GM21423 (cell line): ENCODE measurements at regions not wholly inside any gene's neighbourhood (a gene's known extent, or its start where the extent isn't known, plus 50 kb on each side); places are given as distances from the start of the nearest gene placed in this dataset.
"Not testable (repeated sequence)": the region's sequence is repeated elsewhere in the genome, so short reads cannot be mapped to it uniquely, and the experiment has no call there.

Experiments
- ATAC-seq: cut with Tn5 transposase; IDR thresholded peaks from one replicate; pipeline ENCODE4 v1.9.1; 2021; ENCODE audit warnings: mild to moderate bottlenecking, moderate library complexity; ENCODE audit not compliant: unreplicated experiment

DNA sequence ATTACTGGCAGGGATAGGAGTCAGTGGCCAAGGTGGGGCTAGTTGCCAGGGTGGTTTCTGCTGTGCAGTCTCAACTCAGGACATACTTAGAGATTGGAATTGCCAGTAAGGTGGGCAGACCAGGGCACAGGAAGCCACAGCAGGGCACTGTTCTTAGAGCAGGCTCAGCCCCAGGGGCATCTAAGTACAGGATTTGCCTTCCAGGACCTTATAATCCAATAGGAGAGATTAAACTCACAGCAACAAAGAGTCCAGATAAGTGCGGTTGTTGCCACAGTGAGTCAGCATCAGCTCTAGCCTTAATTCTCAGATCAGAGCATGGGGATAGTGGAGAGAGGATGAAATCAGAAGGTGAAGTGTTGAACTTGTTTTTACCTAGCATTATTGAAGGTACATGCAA is 265.8 kb upstream of the TRPC7 start:
- no peak for ATAC-seq

DNA sequence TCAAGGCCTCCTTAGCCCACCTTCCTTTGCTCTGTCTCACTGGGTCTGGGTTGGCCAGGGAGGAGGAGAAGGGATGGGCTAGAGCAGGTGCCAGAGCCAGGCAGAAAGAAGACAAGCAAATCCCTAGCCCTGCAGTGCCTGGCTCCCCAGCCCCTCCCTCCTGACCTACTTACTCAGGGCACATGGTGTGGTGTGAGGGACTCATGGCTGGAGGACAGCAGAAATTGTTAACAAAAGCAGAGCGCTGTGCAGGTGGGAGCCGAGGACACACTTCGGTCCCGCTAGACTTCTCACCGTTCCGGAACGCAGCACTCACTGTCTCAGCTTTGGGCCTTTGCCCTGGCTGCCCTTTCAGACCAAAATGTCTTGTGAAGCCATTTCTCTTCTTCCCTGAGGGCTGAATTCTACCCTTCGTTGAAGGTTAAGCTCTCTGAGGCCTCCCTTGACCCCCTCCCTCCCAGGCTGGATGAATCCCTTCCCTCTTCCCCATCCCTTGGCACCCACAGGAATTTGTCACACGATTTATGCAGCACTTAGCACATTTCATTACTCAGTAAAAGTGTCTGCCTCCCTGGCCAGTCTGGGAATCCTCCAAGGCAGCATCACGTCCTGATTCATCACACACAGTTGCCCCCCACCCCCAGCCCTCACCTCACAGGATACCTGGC is 263.9 kb upstream of the TRPC7 start:
- no peak for ATAC-seq

DNA sequence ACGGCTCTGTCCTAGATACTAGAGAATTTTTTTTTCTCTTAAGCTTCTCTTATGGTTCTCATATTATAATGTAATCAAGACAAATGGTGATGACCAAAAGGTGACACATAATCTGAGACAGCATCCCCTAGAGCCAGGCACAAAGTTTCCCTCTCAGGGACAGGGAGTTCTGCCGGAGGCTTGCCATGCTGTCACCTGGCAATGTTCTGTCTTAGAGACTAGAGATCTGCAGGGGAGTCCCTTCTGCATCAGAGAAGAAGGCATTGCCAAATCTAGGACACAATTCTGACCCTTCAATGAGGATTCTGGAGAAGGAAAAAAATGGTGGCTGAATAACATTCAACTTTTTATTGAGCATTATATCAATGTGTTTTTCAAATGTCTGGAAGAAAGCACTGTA is 261.2 kb upstream of the TRPC7 start:
- ATAC-seq, result no peak

DNA sequence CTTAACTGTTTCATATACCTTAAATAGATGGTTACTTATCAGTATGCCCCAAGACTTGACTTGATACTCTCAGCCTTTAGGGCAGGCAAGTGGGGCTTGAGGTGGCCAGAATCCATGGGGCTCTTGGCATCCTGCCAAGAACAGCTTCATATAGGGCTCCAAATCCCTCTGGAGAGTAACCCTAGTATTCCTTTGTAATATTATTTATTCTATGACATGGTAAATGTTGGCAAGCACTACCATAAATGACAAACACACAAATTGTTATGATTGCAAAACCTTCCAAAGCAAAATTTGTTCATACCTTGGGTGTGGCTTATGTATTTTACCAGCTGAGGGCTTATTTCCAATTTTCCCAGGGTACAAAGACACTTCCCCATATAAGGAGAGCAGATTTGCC is 257.4 kb upstream of the TRPC7 start:
- ATAC-seq, result no peak

DNA sequence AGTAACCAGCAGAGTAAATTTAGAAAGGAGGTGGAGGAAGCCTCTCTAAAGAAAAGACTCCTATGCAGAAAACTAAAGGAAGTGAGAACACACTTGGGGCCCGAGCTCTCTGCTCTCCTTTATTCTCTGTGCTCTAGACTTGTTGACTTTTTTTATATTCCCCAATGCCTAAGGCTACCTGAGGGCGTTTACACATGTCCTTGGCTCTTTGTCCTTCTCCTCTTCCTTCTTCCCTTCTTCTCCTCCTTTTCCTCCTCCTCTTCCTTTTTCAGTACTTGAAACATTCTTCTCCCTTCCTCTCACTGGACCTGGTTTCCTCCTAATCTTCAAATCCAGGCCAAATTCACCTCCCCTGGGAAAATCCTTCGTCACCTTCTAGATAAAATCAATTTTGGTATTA is 256.4 kb upstream of the TRPC7 start:
- ATAC-seq, result no peak

DNA sequence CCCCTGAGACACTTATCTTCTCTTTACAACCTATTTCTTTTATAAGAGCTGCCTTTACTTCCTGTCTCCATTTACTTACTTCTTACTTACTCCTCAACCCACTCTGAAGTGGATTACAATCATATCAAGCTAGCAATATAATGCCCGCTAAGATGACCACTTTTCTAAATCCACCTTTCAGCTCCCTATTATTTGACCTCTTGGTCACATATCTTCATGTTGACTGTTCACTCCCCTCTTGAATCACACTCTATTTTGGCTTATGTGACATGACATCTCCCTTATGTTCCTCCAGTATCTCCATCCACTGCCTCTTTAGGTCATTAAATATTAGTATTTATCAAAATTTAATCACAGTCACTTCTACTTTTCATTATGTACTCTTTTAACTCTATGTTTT is 255.3 kb upstream of the TRPC7 start:
- ATAC-seq, result no peak

DNA sequence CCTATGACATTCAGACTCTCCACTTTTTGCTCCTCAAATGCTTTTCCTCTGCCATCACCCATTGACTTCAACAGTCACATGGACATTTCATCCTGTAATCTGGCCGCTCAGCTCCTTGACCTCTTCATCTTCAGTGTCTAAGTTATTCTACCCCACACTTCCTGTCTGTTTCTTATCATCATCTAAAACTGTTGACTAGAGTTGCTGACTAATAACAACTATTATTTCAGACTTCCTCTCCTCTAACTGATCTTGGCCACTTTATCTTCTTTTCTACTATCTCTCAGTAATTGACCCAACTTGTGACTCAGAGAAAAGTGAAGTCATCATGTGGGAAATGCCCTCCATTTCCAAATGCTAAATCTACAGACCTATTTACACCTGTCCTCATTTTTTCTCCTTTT is 254.7 kb upstream of the TRPC7 start:
- ATAC-seq, result no peak

DNA sequence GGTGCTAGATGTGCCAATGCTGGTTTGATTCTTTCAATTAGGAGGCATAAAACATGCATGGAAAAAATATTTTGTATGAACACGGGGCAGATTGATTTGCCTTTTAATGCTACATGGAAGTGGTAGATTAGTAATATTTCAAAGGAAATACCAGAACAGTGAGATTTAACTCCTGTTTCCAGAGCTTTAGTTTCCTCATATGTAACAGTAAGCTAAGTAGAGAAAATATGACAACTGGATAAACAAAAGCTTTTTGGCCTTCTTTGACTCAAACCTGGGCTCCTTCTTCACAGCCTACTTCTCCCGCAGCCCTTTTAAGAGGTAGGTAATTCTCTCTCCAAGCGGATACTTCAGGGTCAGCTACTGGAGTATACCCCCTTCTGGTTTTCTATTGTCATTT is 254.2 kb upstream of the TRPC7 start:
- ATAC-seq, result no peak

DNA sequence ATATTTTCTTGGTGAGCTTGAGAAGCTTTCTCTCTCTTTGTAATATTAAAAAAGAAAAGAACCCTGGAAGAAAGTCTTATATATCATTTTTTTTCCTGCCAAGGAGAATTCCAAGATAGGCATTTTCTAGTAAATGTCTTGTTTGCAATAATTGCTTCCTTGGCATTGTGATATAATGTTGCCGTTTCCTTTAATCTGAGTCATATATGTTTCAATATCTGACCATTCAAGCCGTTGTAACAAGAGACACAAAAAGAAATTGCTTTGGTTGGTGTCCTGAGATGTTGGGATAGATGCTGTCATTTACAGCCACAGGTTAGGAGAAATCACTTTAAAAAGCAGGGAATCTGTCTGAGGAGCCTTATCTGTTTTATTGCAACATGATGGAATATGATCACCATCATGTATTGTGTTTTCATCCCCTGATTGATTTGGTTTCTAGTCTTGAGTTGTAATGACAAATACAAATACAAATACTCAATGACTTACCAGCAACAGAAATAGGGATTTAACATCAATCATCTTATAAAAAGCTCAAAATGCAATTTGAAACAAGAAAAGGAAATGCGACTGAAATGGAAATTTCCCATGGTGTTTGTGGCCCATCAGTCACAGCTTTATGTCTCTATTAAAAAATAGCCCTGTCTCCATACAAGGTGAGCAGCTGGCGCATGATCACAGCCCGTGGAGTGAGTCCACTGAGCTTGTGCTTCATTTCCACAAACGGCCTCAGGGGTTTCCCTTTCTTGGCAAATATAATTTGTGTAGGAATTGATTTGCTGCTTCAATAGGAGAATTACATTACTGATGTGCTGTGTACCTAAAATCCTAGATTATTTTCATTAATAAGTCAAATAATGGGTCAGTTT is 250.1 kb upstream of the TRPC7 start:
- no peak for ATAC-seq

DNA sequence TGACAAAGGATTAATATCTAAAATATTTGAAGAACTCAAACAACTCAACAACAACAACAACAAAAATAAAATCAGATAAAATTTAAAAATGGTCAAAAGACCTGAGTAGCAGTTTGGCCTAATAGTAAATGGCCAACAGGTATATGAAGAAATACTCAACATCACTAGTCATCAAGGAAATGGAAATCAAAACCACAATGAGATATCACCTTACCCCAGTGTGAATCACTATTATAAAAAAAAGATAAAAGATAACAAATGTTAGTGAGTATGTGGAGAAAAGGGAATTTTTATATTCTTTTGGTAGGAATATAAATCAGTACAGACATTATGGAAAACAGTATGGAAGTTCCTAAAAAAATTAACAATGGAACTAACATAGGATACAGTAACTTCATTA is 247.9 kb upstream of the TRPC7 start:
- no peak for ATAC-seq

DNA sequence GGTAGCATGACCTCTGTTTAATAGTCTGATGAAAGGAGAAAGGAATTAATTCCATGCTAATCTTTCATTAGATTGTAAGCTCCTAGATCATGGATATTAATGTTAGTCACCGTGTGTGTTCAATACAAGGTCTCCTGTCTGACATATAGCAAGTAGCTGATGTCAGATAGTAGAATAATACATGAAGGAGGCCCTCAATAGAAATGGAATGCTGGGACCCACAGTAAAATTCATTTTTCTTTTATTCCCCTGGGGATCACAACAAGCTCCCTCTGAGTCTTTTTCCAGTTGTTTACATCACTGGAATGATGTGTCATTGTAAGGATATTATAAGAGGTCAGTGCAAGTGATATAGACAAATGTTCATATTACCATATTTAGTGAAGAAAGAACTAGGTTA is 240.3 kb upstream of the TRPC7 start:
- ATAC-seq, result no peak

DNA sequence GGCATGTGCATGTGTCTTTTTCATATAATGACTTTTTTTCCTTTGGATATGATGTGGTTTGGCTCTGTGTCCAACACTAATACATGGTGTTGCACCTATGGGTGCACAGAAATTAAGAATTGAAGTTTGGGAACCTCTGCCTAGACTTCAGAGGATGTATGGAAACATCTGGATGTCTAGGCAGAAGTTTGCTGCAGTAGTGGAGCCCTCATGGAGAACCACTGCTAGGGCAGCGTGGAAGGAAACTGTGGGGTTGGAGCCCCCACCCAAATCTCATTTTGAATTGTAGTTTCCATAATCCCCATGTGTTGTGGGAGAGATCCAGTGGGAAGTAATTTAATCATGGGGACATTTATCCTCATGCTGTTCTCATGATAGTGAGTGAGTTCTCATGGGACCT is 235.0 kb upstream of the TRPC7 start:
- no peak for ATAC-seq

DNA sequence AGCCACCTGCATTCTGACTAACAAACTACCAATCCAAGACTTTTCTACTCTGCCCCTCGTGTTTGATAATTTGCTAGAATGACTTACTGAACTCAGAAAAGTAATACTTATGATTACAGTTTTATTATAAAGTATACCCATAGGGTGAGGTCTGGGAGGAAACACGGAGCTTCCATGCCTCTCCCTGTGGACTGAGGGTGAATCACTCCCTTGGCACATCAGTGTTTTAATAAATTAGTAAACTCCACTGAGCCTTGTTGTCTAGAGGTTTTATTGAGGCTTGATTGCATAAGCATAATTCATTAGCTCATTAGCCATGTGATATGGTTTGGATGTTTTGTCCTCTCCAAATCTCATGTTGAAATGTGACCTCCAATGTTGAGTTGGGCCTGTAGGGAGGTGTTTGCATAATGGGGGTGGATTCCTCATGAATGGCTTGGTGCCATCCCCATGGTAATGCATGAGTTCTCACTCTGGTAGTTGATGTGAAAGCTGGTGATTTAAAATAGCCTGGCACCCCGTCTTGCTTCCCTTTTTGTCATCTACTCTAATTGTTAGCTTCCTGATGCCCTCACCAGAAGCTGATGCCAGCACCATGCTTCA is 233.6 kb upstream of the TRPC7 start:
- ATAC-seq, result no peak

DNA sequence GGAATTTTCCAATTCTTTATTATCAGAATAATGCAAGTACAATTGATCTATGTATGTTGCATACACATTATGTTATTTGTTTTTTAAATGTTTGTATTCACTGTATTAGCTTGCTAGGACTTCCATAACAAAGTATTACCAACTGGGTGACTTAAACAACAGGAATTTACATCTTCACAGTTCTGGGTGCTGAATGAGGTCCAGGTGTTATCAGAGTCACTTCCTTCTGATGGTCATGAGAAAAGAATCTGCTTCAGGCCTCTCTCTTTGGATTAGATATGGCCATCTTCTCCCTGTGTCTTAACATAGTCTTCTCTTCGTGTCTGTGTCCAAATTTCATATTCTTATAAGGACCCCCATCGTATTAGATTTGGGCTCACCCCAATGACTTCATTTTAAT is 229.1 kb upstream of the TRPC7 start:
- ATAC-seq, result no peak

DNA sequence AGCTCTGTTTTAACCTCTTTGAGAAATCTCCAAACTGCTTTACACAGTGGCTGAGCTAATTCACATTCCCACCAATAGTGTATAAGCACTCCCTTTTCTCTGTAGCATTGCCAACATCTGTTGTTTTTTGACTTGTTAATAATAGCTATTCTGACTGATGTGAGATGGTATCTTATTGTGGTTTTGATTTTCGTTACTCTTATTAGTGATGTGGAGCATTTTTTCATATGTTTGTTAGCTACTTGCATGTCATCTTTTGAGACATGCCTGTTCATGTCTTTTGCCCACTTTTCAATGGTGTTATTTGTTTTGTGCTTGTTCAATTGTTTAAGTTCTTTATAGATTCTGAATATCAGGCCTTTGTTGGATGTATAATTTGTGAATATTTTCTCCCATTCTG is 225.2 kb upstream of the TRPC7 start:
- ATAC-seq, result no peak

DNA sequence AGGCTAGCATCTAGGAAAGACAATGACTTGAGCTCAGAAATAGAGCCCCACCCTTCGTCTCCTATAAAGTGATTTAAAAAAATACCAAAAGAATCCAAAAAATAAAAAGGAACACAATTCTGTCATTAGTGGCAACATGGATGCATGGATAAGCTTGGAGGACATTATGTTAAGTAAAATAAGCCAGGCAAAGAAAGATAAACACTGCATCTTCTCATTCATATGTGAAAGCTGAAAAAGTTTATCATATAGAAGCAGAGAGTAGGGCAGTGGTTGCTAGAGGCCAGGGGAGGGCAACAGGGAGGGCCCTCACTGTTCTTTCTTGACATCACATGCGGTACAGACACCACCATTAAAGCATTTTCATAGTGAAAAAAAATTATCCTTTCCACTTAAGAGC is 220.9 kb upstream of the TRPC7 start:
- no peak for ATAC-seq

DNA sequence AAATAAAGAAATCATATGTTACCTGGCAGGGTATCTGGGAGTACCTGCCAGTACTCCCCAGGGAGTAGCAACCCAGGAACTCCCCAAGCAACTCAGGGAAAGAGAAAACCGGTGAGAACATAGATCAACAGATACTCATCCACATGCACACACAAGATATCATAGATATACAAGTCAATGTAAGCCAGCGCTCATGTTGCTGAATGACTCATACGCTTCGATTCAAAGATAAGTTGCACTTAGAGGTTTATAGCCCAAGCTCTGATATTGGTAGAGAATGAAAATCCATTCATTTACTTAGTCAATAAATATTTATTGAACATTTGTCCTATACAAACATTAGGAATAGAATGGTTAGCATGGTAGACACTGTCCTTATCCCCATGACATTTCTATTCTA is 219.1 kb upstream of the TRPC7 start:
- no peak for ATAC-seq

DNA sequence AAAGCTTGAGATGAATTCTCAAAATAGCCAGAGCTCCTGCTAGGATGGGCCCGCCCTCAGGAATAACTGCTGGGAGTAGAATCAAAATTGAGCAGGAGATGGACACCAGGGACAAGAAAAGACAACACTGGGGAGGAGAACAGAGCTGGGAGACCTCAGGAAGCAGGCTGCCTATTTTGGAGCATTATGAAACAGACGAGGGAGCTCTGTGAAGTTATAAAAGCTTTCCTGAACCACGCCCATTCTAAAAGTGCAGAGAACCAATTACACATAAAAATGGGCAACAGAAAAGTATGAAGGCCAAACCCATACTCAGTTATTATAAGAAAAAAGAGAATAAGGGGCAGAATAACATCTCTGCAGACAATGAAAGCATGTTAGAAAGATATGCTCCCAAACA is 213.9 kb upstream of the TRPC7 start:
- no peak for ATAC-seq

DNA sequence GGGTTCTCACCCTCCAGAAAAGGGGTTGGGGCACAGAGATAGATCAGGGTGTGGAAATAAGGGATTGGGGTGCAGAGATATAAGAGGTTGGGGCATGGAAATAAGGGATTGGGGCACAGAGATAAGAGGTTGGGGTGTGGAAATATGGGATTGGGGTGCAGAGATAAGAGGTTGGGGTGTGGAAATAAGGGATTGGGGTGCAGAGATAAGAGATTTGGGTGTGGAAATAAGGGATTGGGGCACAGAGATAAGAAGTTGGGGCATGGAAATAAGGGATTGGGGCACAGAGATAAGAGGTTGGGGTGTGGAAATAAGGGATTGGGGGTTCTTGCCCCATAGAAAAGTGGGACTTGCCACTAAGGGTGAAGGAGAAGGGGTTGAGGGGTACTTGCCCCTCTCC is 204.5 kb upstream of the TRPC7 start:
- not testable (repeated sequence) for ATAC-seq

DNA sequence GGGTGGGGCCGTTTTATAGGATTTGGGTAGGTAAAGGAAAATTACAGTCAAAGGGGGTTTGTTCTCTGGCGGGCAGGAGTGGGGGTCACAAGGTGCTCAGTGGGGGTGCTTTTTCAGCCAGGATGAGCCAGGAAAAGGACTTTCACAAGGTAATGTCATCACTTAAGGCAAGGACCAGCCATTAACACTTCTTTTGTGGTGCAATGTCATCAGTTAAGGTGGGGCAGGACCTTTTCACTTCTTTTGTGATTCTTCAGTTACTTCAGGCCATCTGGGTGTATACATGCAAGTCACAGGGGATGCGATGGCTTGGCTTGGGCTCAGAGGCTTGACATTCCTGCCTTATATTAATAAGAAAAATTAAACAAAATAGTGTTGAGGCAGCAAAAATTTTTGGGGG is 200.1 kb upstream of the TRPC7 start:
- not testable (repeated sequence) for ATAC-seq

DNA sequence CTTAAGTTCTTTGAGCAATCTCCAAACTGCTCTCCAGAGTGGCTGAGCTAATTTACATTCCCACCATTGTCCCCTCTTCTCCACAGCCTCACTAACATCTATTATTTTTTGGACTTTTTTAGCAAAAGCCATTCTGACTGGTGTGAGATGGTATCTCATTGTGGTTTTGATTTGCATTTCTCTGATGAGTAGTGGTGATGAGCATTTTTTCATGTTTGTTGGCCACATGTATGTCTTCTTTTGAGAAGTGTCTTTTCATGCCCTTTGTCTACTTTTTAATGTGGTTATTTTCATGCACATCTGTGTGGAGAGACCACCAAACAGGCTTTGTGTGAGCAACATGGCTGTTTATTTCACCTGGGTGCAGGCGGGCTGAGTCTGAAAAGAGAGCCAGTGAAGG is 199.7 kb upstream of the TRPC7 start:
- not testable (repeated sequence) for ATAC-seq

DNA sequence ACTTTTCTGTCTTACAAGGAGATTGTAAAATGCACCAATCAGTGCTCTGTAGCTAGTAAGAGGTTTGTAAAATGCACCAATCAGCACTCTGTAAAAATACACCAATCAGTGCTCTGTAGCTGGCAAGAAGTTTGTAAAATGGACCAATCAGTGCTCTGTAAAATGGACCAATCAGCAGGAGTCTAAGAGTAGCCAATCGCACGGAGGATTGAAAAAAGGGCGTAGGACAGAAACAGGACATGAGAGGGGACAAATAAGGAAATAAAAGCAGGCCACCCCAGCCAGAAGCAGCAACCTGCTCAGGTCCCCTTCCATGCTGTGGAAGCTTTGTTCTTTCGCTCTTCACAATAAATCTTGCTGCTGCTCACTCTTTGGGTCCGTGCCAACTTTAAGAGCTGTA is 199.1 kb upstream of the TRPC7 start:
- not testable (repeated sequence) for ATAC-seq
